KBM-7 (cell line): ENCODE measurements at regions not wholly inside any gene's neighbourhood (a gene's known extent, or its start where the extent isn't known, plus 50 kb on each side); places are given as distances from the start of the nearest gene placed in this dataset.
A peak's percentile ranks its signal among the peaks of the same experiment; 100 is the strongest.
"Not testable (repeated sequence)": the region's sequence is repeated elsewhere in the genome, so short reads cannot be mapped to it uniquely, and the experiment has no call there.

Experiments used
- DNase-seq: peaks from one replicate; pipeline ENCODE4 v3.0.0-alpha.2; 2015
- in situ Hi-C: fragments of 300-500 bp; cut with MboI; formaldehyde crosslinking; loops from 2 replicates; pipeline ENCODE4 v1.14.3; 2020; ENCODE audit warnings: low sequenced_read_pairs, low pct_unique_long_range_greater_than_20kb, mixed read lengths

DNA sequence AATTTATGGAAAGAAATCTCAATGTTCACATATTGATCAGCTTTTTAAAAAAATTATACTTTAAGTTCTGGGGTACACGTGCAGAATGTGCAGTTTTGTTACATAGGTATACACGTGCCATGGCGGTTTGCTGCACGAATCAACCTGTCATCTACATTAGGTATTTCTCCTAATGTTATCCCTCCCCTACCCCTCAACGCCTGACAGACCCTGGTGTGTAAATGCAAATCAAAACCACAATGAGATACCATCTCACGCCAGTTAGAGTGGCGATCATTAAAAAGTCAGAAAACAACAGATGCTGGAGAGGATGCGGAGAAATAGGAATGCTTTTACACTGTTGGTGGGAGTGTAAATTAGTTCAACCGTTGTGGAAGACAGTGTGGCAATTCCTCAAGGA lies 219.4 kb downstream of the SATB1 start:
- in situ Hi-C loops, result loop anchor here (25.0 kb wide), 1 partner anchor 218 kb away; no protein-coding TSS in a partner anchor
- DNase-seq, result peak; percentile 91

DNA sequence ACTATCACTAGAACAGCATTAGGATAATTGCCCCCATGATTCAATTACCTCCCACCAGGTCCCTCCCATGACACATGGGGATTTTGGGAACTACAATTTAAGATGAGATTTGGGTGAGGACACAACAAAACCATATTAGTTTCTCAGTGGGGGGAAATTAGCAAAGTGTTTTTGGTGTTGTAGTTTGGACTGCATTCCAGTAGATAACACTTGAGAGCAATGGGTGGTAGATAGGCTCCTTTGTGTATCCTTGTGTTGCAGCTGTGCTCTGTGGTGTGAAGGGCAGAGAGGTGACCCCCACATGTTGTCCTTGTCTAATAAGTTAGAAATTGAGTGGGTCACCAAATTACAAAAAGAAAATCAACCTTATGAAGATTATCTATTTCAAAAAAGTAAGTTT lies 223.8 kb downstream of the SATB1 start:
- in situ Hi-C loops, result loop anchor here (25.0 kb wide), 1 partner anchor 214 kb away; no protein-coding TSS in a partner anchor
- no peak for DNase-seq

- in situ Hi-C loops, result loop anchor here (25.0 kb wide), 1 partner anchor 212 kb away; no protein-coding TSS in a partner anchor
- no peak for DNase-seq
Observed at GRCh38 chr3:18199757-18200156, 225.4 kb downstream of the SATB1 start.

- DNase-seq, result peak; percentile 30
- in situ Hi-C loops, result no loop called here
Observed at GRCh38 chr3:18195836-18196235, 229.3 kb downstream of the SATB1 start.

DNA sequence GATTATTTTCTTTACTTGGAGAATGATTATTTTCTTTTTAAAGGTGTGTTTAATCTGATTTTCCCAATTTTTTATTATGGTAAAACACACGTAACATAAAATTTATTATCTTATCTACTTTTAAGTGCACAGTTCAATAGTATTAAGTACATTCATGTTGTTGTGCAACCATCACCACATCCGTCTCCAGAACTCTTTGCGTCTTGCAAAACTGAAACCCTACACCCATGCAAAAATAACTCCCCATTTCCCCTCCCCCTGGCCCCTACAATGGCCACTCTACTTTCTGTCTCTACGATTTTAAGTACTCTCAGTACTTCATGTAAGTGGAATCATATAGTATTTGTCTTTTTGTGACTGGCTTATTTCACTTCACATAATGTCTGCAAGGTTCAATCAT lies 230.7 kb downstream of the SATB1 start:
- in situ Hi-C loops, result no loop called here
- peak; percentile 78 for DNase-seq

GRCh38 chr3:18190646-18191045 lies 234.5 kb downstream of the SATB1 start:
- in situ Hi-C loops, result no loop called here

GRCh38 chr3:18189282-18190050 lies 235.7 kb downstream of the SATB1 start:
- in situ Hi-C loops, result no loop called here
- DNase-seq, result no peak

More at GRCh38 chr3:18190646-18191045, 234.5 kb downstream of the SATB1 start:
- no peak for DNase-seq

- in situ Hi-C loops, result no loop called here
- DNase-seq, result no peak
Observed at GRCh38 chr3:18188491-18188890, 236.6 kb downstream of the SATB1 start.

DNA sequence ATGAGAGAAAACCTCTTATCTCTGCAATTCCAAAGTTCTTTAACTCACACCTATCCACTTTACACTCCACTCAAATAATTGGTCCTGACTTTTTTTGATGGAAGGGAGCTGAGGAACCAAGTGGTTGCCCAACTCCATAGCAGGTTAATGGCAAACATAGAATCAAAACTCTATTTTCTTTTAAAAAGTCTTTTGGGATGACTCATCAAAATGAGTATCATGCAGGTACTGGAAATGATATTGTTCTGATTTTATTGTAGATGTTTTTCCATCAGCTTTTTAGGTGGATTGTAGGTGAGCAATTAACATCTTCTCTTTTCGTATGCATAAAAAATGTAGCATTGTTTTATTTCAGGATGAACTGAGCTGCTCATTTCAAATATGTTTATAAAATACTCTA lies 239.5 kb downstream of the SATB1 start:
- DNase-seq, result no peak
- in situ Hi-C loops, result no loop called here

DNA sequence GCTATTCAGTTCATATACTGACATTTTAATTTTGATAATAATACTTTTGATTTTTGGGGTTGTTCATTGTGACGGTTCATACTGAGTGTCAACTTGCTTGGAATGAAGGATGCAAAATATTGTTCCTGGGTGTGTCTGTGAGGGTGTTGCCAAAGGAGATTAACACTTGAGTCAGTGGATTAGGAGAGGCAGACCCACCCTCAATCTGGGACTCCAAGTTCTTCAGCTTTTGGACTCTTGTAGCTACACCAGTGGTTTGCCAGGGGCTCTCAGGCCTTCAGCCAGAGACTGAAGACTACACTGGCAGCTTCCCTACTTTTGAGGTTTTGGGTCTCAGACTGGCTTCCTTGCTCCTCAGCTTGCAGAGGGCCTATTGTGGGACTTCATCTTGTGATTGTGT lies 242.2 kb downstream of the SATB1 start:
- DNase-seq, in situ Hi-C loops: not testable (repeated sequence)

- no peak for DNase-seq
- in situ Hi-C loops, result no loop called here
Observed at GRCh38 chr3:18179521-18179920, 245.6 kb downstream of the SATB1 start.

DNA sequence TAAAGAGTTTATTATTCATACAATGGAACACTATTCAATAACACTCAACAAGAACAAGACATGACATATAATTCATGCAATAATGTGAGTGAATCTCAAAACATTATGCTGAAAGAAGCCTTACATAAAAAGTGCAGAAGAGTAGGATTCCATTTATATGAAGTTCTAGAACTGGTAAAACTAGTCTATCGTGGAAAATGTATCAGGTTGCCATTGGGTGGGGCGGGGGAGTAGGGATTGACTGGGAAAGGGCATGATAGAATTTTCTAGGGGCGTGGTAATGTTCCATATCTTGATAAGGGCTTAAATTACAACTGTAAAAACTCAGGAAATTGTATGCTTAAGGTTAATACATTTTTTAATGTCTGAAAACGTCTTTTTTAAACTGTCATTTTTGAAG lies 247.9 kb downstream of the SATB1 start:
- no peak for DNase-seq
- in situ Hi-C loops, result no loop called here

DNA sequence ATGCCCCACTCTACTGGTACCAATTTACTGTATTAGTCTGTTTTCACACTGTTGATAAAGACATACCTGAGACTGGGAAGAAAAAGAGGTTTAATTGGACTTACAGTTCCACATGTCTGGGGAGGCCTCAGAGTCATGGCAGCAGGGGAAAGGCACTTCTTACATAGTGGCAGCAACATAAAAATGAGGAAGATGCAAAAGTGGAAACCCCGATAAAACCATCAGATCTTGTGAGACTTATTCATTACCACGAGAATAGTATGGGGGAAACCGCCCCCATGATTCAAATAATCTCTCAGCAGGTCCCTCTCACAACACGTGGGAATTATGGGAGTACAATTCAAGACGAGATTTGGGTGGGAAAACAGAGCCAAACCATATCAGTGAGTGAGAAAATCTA lies 251.2 kb downstream of the SATB1 start:
- DNase-seq, in situ Hi-C loops: not testable (repeated sequence)

DNA sequence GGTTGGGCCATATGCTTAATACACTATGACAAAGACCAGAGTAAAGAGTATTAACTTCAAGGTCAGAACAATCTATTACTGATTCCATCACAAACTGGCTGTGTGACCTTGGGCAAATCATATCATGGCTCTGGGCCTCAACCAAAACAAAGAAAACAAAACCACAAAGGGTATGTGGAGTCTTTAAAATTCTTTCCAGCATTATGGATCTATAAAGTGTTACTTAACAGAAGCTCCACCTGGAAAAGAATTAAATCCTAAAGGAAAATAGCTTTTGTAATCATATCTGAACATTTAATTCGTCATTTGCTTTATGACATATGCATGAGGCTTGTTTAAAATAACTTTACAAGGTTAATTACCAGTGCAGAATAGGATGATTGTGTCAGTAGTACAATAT lies 265.5 kb downstream of the SATB1 start:
- in situ Hi-C loops, result no loop called here
- DNase-seq, result no peak

GRCh38 chr3:18153571-18154173 lies 271.5 kb downstream of the SATB1 start:
- in situ Hi-C loops, result no loop called here
- DNase-seq, result no peak

DNA sequence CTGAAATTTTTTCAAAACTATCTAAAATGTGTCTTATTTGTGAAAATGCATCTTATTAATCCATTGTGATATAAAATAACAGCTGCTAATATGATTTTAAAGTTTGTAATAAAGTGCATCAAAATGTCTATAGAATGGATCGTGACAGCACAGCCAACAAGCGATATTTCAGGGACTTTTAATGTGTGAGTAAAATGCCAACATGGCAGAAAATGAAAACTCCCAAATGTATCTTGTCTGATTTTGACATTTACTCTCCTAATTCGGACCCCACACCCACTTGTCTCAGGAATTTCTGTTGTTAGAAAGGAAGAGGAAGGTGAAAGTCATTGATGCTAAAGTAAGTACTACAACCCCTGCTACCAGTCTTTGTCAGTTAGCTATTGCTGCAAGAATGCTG lies 273.9 kb downstream of the SATB1 start:
- no peak for DNase-seq

DNA sequence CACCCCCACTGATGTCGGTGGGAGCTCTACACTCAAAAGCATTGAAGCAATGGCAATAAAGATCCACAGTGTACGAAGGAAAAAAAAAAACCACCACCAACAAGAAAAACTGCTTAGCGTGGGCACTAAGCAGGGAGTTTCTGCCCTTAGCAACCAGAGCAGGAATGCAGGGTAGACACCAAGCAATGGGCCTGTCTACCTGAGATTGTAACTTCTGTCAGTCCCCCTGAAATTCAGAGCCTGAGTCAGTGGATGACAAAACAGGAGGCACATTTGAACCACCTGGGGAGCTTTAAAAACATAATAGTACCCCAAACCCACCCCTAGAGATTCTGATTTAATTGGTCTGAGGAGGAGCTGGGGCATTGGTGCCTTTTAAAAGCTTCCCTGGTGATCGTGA lies 275.2 kb downstream of the SATB1 start:
- DNase-seq, result no peak
- in situ Hi-C loops, result no loop called here

More for the DNA sequence above, 273.9 kb downstream of the SATB1 start:
- in situ Hi-C loops, result no loop called here

GRCh38 chr3:18149386-18149785 lies 275.8 kb downstream of the SATB1 start:
- in situ Hi-C loops, result no loop called here
- DNase-seq, result no peak

GRCh38 chr3:18144571-18144970 lies 280.6 kb downstream of the SATB1 start:
- in situ Hi-C loops, result no loop called here
- DNase-seq, result no peak

GRCh38 chr3:18143258-18143780 lies 281.8 kb downstream of the SATB1 start:
- in situ Hi-C loops, result no loop called here
- DNase-seq, result no peak
